ENCODE measurements at regions not wholly inside any gene's neighbourhood (a gene's known extent, or its start where the extent isn't known, plus 50 kb on each side); places are given as distances from the start of the nearest gene placed in this dataset.

- Mint-ChIP-seq H3K27ac (no peak overlapping the region), H3K4me1 (ENCODE audit: unreplicated experiment) (no peaks in the 10 kb centered on the region), H3K4me3 (no peak overlapping the region), H3K36me3 (no peaks in the 10 kb centered on the region), H3K9me3 (no peaks in the 10 kb centered on the region), H3K27me3 (peaks cover 43% of the 10 kb centered on the region)
- TF ChIP-seq CTCF (conservative IDR thresholded peaks at IDR 0.05), result no peak
- DNase-seq (ENCODE audit: extremely low spot score, unreplicated experiment), result no peak
Observed at GRCh38 chr5:6309949-6310348, 68.4 kb downstream of the MED10 start.

GRCh38 chr5:6308683-6309082 lies 69.7 kb downstream of the MED10 start:
- H3K4me1 Mint-ChIP-seq (ENCODE audit: unreplicated experiment), result no peaks in the 10 kb centered on the region
- no peaks in the 10 kb centered on the region for H3K9me3 Mint-ChIP-seq
- no peak overlapping the region for H3K27ac Mint-ChIP-seq
- H3K4me3 Mint-ChIP-seq, result no peak overlapping the region
- no peak for TF ChIP-seq CTCF (conservative IDR thresholded peaks at IDR 0.05)
- H3K36me3 Mint-ChIP-seq, result no peaks in the 10 kb centered on the region
- peaks cover 42% of the 10 kb centered on the region for H3K27me3 Mint-ChIP-seq
- DNase-seq (ENCODE audit: extremely low spot score, unreplicated experiment), result no peak

- Mint-ChIP-seq H3K4me3 (no peak overlapping the region), H3K4me1 (ENCODE audit: unreplicated experiment) (no peaks in the 10 kb centered on the region), H3K27me3 (peaks cover 44% of the 10 kb centered on the region), H3K27ac (no peak overlapping the region), H3K9me3 (no peaks in the 10 kb centered on the region), H3K36me3 (no peaks in the 10 kb centered on the region)
- TF ChIP-seq CTCF (conservative IDR thresholded peaks at IDR 0.05), result no peak
- DNase-seq (ENCODE audit: extremely low spot score, unreplicated experiment), result no peak
Observed at GRCh38 chr5:6307304-6307703, 71.0 kb downstream of the MED10 start.

GRCh38 chr5:6305853-6306252 lies 72.5 kb downstream of the MED10 start:
- Mint-ChIP-seq H3K4me1 (ENCODE audit: unreplicated experiment) (no peaks in the 10 kb centered on the region), H3K36me3 (no peaks in the 10 kb centered on the region), H3K27me3 (peaks cover 44% of the 10 kb centered on the region), H3K4me3 (no peak overlapping the region), H3K9me3 (no peaks in the 10 kb centered on the region), H3K27ac (no peak overlapping the region)
- no peak for TF ChIP-seq CTCF (conservative IDR thresholded peaks at IDR 0.05)
- no peak for DNase-seq (ENCODE audit: extremely low spot score, unreplicated experiment)

- TF ChIP-seq CTCF (conservative IDR thresholded peaks at IDR 0.05), result no peak
- H3K4me3 Mint-ChIP-seq, result no peak overlapping the region
- H3K27me3 Mint-ChIP-seq, result peaks cover 34% of the 10 kb centered on the region
- H3K36me3 Mint-ChIP-seq, result no peaks in the 10 kb centered on the region
- H3K27ac Mint-ChIP-seq, result no peak overlapping the region
- no peak for DNase-seq (ENCODE audit: extremely low spot score, unreplicated experiment)
- no peaks in the 10 kb centered on the region for H3K9me3 Mint-ChIP-seq
- H3K4me1 Mint-ChIP-seq (ENCODE audit: unreplicated experiment), result no peaks in the 10 kb centered on the region
Observed at GRCh38 chr5:6302684-6303083, 75.7 kb downstream of the MED10 start.

- Mint-ChIP-seq H3K9me3 (no peaks in the 10 kb centered on the region), H3K27me3 (peaks cover 33% of the 10 kb centered on the region), H3K36me3 (no peaks in the 10 kb centered on the region), H3K27ac (no peak overlapping the region), H3K4me1 (ENCODE audit: unreplicated experiment) (no peaks in the 10 kb centered on the region), H3K4me3 (no peak overlapping the region)
- DNase-seq (ENCODE audit: extremely low spot score, unreplicated experiment), result no peak
- no peak for TF ChIP-seq CTCF (conservative IDR thresholded peaks at IDR 0.05)
Observed at GRCh38 chr5:6302075-6302474, 76.3 kb downstream of the MED10 start.
